ENCODE measurements at regions not wholly inside any gene's neighbourhood (a gene's known extent, or its start where the extent isn't known, plus 50 kb on each side); places are given as distances from the start of the nearest gene placed in this dataset.

DNA sequence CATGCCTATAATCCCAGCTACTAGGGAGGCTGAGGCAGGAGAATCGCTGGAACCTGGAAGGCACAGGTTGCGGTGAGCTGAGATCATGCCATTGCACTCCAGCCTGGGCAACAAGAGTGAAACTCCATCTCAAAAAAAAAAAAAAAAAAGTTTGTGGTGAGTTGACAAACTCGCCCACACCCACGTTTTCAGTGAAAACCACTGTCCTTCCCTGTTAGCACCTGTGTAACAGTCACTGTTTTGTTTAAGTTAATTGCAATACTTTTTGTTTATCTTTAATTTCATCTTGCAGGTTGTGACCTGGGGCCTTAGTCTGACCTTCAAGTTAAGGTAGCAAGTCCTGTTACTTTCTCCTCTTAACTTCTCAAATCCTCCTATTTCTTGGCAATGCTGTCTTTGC, 65.5 kb upstream of the SKOR2 start:
- H3K9me3 Mint-ChIP-seq, result no peaks in the 10 kb centered on the region
- Histone ChIP-seq H3K27me3 (ENCODE audit: insufficient read depth, low read length, poor library complexity, severe bottlenecking) (no peaks in the 10 kb centered on the region), H3K27ac (ENCODE audit: low read depth, low read length) (no peak overlapping the region), H3K4me1 (ENCODE audit: insufficient read depth, low read length) (no peaks in the 10 kb centered on the region), H3K9me3 (ENCODE audit: low read length) (no peaks in the 10 kb centered on the region), H3K4me3 (ENCODE audit: low read length) (no peak overlapping the region), H3K36me3 (ENCODE audit: insufficient read depth, low read length) (no peaks in the 10 kb centered on the region)
- no peaks in the 10 kb centered on the region for H3K36me3 Mint-ChIP-seq
- DNase-seq, result no peak
- no peak overlapping the region for H3K27ac Mint-ChIP-seq
- no peaks in the 10 kb centered on the region for H3K4me1 Mint-ChIP-seq
- peaks cover 2 to 23% of the 10 kb centered on the region in 2 donors for H3K27me3 Mint-ChIP-seq
- H3K4me3 Mint-ChIP-seq, result no peak overlapping the region
- POLR2A ChIA-PET, result no interaction called here
- CTCF ChIA-PET, result no interaction called here

DNA sequence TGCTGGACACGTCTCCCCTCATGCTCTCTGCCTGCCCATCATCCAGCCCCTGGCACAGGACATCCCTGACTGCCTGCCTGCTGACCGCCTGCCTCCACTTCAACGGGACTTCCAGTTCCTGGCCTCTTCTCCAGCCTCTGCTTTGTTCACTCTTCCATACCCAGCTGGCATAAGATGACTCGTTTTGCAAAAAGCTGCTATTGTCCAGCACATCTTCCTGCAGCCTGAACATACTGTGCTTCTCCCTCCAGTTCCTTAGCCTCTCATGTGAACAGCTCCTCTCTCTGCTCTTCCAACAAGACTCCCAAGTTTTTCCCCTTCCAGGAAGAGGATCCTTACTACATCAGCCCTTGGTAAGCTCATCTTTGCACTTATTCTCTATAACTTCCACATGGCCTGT, 62.4 kb upstream of the SKOR2 start:
- Mint-ChIP-seq H3K4me3 (no peak overlapping the region), H3K27me3 (peaks cover 6 to 20% of the 10 kb centered on the region in 2 donors), H3K4me1 (no peaks in the 10 kb centered on the region), H3K27ac (no peak overlapping the region), H3K36me3 (no peaks in the 10 kb centered on the region), H3K9me3 (no peaks in the 10 kb centered on the region)
- no peak for DNase-seq
- POLR2A ChIA-PET, result no interaction called here
- Histone ChIP-seq H3K36me3 (ENCODE audit: insufficient read depth, low read length) (no peaks in the 10 kb centered on the region), H3K4me3 (ENCODE audit: low read length) (no peak overlapping the region), H3K27me3 (ENCODE audit: insufficient read depth, low read length, poor library complexity, severe bottlenecking) (no peaks in the 10 kb centered on the region), H3K9me3 (ENCODE audit: low read length) (no peaks in the 10 kb centered on the region), H3K27ac (ENCODE audit: low read depth, low read length) (no peak overlapping the region), H3K4me1 (ENCODE audit: insufficient read depth, low read length) (no peaks in the 10 kb centered on the region)
- CTCF ChIA-PET, result no interaction called here

DNA sequence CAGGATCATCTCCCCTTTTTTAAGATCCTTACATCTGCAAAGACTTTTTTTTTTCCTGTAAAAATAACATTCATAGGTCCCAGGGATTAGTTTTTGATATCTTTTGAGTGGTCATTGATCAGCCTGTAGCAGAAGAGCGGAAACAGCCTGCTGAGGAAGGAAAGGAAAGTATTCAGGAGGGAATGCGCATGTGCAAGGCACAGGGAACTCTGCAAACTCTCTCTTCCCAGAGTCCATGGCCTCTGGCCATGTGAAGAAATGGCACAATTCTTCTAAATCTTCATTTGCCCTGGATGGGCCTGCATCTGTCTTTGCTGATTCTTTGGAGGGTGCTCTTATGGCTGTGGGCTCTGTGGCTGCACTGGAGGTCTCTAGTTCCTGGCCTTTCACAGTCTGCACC, 60.1 kb upstream of the SKOR2 start:
- H3K4me3 Mint-ChIP-seq, result no peak overlapping the region
- no peaks in the 10 kb centered on the region for H3K27me3 ChIP-seq (ENCODE audit: insufficient read depth, low read length, poor library complexity, severe bottlenecking)
- no peaks in the 10 kb centered on the region for H3K4me1 Mint-ChIP-seq
- H3K9me3 ChIP-seq (ENCODE audit: low read length), result no peaks in the 10 kb centered on the region
- H3K27ac Mint-ChIP-seq, result no peak overlapping the region
- H3K9me3 Mint-ChIP-seq, result no peaks in the 10 kb centered on the region
- no peaks in the 10 kb centered on the region for H3K36me3 ChIP-seq (ENCODE audit: insufficient read depth, low read length)
- no peak overlapping the region for H3K4me3 ChIP-seq (ENCODE audit: low read length)
- no peak overlapping the region for H3K27ac ChIP-seq (ENCODE audit: low read depth, low read length)
- H3K27me3 Mint-ChIP-seq, result peaks cover 7 to 8% of the 10 kb centered on the region in 2 donors
- no peak for DNase-seq
- ChIA-PET CTCF (no interaction called here), POLR2A (no interaction called here)
- no peaks in the 10 kb centered on the region for H3K36me3 Mint-ChIP-seq
- no peaks in the 10 kb centered on the region for H3K4me1 ChIP-seq (ENCODE audit: insufficient read depth, low read length)

All from CD8-positive, alpha-beta memory T cell (primary cell).